GM12872 (cell line): ENCODE measurements at regions not wholly inside any gene's neighbourhood (a gene's known extent, or its start where the extent isn't known, plus 50 kb on each side); places are given as distances from the start of the nearest gene placed in this dataset.

Experiments used
- CTCF ChIP-seq: IDR thresholded peaks from 3 replicates; pipeline ENCODE4 v1.5.1; 2011; ENCODE audit warnings: low read depth, mild to moderate bottlenecking, low read length, moderate library complexity; ENCODE audit not compliant: insufficient read depth

DNA sequence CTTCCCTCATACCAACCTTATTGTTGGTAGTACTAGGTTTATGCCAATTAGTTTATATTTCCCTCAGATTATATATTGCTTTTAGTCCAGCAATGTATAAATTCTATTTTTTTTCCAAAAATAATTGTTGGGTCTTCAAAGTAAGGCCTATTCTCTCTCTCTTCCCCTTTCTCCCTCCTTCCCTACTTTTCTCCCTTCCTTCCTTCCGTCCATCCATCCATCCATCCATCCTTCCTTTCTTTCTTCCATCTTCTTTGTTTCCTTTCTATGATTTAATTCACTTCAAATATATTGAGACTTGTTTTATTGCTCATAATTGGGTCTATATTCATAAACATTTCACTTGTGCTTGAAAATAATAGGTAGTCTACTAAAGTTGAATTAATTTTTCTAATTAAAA lies 1259.2 kb downstream of the FSCB start:
- TF ChIP-seq CTCF: no peak

DNA sequence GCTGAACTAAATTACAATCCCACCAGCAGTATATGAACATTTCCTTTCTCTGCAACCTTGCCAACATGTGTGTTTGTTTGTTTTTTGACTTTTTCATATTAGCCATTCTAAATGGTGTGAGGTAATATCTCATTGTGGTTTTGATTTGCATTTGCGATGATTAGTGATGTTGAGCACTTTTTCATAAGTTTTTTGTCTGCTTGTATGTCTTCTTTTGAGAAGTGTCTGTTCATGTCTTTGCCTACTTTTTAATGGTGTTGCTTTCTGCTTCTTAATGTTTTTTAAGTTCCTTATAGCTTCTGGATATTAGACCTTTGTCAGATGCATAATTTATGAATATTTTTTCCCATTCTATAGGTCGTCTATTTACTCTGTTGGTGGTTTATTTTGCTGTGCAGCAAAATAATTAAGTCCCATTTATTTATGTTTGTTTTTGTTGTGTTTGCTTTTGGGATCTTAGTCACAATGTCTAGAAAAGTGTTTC lies 1262.9 kb downstream of the FSCB start:
- no peak for TF ChIP-seq CTCF

DNA sequence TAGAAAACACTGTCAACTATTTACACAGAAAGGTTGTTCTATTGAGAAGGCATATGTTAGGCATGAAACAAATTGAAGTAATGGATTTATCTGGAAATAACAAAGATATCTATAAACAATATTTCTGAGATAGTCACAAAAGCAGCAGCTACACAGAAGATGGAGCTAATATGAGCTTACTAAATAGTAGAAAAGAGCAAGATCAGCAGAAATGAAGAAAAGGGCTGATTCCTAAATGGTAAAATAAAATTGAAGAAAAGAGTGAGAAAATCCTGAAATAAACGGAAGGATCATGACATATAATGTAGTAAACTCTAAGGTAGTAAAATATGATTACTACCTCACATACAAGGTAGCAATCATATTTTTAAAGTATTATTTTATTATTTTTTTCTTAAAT lies 1263.9 kb downstream of the FSCB start:
- no peak for TF ChIP-seq CTCF

DNA sequence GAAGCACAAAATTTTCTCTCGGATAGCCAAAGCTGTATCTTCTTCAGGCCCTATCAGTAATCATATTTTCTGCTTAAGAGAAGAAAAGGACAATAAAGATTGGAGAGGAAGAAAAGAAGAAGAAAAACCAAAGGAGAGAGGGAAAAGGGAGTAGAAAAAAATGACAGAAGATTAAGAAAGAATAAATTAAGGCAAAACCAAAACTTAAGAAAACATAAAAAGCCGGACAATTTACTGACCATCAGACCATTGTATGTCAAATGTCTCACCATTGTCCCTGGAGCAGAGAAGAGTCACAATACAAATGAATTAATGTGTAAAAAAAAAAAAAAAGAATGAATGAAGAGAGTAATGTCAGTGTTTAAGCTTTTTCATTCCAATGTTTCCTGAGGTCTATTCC lies 1274.8 kb downstream of the FSCB start:
- TF ChIP-seq CTCF: no peak

DNA sequence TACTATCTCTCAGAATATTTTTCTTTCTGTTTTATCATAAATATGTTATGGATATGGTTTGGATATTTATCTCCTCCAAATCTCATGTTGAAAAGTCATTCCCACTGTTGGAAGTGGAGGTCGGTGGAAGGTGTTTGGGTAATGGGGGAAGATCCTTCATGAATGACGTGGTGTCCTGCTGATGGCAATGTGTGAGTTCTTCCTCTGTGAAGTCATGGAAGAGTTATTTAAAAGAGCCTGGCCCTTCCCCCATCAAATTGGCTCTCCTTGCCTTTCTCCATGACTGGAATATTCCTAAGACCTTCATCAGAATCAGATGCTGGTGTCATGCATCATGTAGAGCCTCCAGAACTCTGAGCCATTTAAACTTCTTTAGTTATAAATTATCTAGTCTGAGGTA lies 1291.6 kb downstream of the FSCB start:
- no peak for TF ChIP-seq CTCF

DNA sequence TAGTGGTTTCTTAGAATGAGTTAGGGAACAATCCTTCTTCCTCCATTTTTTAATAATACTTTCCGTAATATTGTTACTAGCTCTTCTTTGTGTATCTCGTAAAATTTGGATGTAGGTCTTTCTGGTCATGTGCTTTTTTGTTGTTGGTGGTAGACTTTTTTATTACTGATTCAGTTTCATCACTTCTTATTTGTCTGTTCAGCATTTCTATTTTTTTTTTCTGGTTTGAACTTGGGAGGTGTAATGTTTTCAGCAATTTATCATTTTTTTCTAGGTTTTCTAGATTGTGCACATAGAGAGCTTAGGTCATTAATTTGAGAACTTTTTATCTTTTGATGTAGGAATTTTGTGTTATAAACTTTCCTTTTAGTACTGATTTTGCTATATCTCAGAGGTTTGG lies 1299.9 kb downstream of the FSCB start:
- no peak for TF ChIP-seq CTCF

DNA sequence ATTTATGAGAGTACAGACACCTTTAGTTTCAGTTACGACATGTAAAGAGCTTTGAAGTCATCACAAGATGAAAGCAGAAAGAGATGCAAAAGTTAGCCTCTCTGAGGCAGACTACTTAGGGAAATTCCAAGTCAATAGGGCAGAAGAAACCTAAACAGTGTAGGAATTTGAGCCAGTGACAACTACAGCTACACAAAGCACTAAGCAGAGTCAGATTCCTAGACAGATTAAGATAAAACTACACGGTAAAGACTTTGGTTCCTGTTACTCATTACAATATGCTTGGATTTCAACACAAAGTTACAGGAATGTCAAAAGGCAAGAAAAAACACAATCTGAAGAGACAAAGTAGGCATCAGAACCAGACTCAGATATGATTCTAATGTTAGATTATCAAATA lies 1302.3 kb downstream of the FSCB start:
- TF ChIP-seq CTCF: no peak

DNA sequence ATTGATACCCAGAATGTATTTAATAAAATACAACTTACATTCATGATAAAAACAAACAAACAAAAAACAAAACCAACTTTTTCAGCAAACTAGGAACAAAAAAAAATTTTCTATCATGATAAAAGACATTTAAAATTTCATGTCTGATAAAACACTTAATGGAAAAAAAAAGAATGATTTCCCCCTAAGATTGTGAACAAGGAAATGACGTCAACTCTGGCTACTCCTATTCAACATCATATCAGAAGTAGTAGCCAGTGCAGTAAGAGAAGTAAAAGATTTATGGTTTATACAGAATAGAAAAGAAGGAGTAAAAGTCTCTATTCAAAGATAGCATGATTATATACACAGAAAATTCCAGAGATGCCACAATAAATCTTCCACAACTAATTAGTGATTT lies 1306.6 kb downstream of the FSCB start:
- TF ChIP-seq CTCF: no peak
